Inflammatory macrophage (primary cell): ENCODE measurements at regions not wholly inside any gene's neighbourhood (a gene's known extent, or its start where the extent isn't known, plus 50 kb on each side); places are given as distances from the start of the nearest gene placed in this dataset.
"Not testable (repeated sequence)": the region's sequence is repeated elsewhere in the genome, so short reads cannot be mapped to it uniquely, and the experiment has no call there.

ENCODE experiments used
- DNase-seq, 2 donors: peaks; one replicate each; pipeline ENCODE4 v3.0.0-alpha.2; 2020 to 2022

GRCh38 chr7:131722371-131722770, 165.9 kb upstream of the PODXL start:
- no peak for DNase-seq

GRCh38 chr7:131721660-131722059, 165.2 kb upstream of the PODXL start:
- DNase-seq, result no peak

DNA sequence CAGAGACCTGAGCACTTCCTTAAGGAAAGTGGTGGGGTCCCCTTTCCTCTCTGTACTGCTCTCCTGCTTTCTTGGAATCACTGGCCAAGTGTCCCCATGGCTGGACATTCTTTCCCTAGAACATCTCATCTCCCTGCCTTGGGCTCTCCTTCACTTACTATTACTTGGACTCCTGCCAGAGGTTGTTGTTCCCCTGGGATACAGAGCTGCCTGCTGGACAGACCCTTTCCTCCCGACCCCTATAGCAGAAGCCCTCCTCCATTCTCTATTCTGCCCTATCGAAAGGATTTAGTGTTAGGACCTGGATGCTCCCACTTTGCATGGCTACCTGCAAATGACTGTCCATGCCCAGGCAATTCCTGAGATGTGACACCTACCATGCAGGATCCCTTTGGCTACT, 164.3 kb upstream of the PODXL start:
- no peak for DNase-seq

- DNase-seq, result no peak
These were observed 160.8 kb upstream of the PODXL start for GRCh38 chr7:131717181-131717580.

- DNase-seq, result no peak
These were observed 142.9 kb upstream of the PODXL start for GRCh38 chr7:131699323-131699722.

- peak; percentile 30 to 34 for DNase-seq
These were observed 135.9 kb upstream of the PODXL start for GRCh38 chr7:131692131-131692960.

DNA sequence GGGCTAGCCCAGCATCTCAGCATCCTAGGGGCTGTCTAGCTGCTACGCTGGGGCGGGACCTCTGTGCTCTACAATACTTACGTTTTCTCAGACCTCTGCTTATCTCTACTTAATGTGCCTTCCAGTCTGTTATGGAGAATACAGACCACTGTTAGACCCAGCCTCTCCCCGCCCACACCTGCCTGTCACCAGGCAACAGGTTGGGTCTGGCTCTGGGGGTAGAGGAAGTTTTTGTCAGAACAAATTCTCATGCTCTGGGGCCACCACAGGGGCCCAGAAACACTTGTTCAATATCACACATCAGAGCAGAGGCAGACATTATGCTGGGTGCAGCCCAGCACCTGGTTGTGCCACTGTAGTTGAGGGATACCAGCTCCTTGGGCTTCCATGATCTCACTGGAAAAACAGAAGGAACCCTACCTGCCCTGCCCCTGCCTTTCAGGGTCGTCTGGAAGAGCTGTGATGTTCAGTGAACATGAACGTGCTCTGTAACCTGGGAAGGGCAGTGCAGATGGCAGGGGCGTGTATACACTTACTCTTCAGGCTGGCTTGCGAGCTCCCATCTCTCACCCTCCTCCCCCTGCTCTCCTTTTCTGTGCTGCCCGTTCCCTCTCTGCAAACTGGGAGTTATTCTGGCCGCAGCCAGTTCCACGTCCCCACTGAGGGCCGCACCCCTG, 135.2 kb upstream of the PODXL start:
- no peak for DNase-seq

GRCh38 chr7:131690441-131690840, 134.0 kb upstream of the PODXL start:
- DNase-seq, result no peak

- no peak for DNase-seq
These were observed 133.3 kb upstream of the PODXL start for GRCh38 chr7:131689662-131690234.

DNA sequence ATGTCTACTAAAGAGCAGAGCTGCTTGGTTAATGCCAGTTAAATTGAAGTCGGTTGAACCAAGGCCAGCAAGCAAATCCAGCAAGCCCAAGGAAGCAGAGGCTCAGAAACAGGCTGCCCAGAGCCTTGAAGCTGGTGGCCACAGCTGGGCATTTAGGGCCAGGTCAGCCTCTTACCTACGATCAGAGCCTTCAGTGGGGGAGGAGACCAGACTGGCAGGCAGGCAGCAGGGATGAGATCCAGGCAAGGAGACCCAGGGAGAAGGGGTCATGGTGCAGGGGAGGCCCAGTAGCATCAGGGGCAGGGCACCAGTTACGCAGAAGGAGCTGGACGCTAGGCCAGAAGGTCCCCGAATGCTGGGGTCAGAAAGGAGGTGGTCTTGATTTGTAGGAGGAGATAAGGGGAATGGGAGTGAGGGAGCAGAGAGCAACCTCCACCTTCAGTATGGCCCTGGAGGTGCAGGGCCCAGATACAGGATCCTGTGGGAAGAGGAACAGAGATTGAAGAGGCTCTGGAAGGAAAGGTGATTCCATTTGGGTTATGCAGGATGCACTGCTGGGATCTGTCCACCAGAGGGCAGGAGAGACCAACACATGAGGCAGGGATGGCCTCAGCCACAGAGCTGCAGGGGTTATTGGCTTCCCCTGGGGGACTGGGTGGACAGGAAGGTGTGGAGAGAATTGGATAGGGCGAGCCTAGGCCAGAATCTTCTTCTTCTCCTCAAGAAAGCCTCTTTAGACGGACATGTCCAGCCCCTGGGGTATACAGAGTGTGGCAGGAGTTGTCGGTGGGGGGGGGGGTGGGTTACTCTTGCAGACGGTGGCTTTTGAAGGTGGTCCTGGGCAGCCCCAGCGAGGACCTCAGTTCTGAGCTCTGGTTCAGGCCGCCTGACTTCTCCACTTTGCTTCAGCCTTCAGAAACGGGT, 132.6 kb upstream of the PODXL start:
- DNase-seq, result peak; percentile 47 to 58

DNA sequence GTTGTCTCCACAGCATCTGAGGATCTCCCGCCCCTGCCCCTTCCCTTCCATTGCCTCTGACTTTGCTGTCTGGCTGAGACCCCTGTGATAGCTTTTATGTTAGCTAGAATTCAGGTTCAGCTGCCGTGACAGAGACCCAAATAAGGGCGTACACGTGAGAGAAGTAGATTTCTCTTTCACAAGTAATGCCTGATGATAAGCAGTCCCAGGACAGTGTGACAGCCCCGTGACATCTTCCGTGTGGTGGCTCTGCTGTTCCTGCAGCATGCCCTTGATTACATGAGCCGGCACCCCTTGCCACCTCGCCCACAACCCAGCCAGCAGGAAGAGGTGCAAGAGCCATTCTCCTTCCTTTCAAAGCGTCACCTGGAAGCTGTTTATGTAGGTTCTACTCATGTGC, 130.9 kb upstream of the PODXL start:
- no peak for DNase-seq

- DNase-seq, result no peak
These were observed 130.4 kb upstream of the PODXL start for GRCh38 chr7:131686833-131687232.

GRCh38 chr7:131683536-131684125, 127.2 kb upstream of the PODXL start:
- no peak for DNase-seq

- no peak for DNase-seq
These were observed 125.5 kb upstream of the PODXL start for GRCh38 chr7:131681961-131682360.

- not testable (repeated sequence) for DNase-seq
These were observed 122.6 kb upstream of the PODXL start for GRCh38 chr7:131679071-131679470.

GRCh38 chr7:131676850-131677249, 120.4 kb upstream of the PODXL start:
- DNase-seq, result not testable (repeated sequence)

GRCh38 chr7:131674131-131674530, 117.7 kb upstream of the PODXL start:
- no peak for DNase-seq

DNA sequence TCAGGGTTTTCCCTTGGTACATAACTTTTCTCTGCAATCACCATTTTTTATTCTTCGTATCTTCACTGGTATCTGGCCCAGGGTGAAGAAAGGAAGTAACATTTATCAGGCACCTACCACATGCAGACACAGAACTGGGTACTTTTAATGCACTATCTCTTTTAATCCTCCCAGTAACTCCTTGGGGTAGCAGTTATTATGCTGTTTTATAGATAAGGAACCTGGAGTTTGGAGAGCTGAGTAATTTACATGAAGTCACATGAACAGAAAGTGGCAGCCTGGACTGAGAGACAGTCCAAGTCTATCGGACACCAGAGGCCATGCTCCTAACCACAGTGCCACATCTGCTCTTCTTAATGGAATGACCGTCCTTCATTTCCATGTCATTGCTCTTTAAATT, 117.1 kb upstream of the PODXL start:
- DNase-seq, result no peak

DNA sequence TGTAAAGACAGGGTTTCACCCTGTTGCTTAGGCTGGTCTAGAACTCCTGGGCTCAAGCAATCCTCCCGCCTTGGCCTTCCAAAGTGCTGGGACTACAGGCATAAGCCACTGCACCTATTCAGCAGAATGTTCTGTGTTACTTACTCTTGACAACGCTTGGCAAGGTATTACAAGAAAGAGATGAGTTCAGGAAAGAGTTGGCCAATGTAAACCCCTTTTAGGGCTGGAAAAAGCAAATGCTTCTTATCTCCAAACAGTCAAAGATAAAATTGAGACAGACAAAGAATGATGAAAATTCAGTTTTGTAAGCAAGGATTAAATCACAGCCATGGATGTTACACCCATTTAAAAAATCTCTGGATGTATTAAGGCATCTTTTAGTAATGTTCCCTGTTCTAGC, 114.0 kb upstream of the PODXL start:
- DNase-seq, result no peak

DNA sequence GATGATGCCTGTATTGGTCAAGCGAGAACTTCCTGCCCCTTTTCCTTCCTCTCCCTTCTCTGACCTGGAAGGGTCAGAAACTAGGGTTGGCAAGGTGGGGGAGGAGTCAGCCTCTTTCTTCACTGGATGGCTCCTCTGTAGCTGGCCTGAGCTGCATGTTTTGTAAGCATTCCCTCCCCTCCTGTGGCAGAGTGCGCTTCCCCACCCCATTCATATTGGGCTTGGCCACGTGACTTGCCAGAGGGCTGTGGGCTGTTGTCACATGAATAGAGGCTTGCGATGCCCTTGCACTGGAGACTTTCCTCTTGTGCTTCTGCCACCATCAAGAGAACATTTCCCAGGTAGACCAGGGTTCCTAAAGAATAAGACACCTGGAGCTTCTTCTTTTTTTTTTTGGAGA, 111.3 kb upstream of the PODXL start:
- no peak for DNase-seq

GRCh38 chr7:131665021-131665420, 108.6 kb upstream of the PODXL start:
- no peak for DNase-seq

DNA sequence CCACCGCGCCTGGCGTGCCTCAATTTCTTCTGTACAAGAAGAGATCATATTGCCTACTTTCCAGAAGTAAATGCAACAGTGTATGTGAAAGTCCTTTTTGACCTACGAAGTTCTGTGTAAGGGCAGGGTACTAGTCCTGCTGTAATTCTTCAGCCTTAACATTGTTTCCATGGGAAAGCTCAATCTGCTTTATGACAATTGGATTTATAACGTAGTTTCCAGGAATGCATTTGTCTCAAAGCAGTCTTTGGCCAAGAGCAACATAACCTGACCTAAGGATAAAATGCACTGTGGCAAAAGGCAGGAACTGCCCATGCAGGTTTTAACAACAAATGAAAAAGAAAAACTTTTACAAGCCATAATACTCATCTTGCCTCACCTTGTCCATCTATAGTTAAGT, 108.1 kb upstream of the PODXL start:
- DNase-seq, result no peak
